HCT116 (cell line): ENCODE measurements at regions not wholly inside any gene's neighbourhood (a gene's known extent, or its start where the extent isn't known, plus 50 kb on each side); places are given as distances from the start of the nearest gene placed in this dataset.

Source experiments
- ATAC-seq: fragments of 200-7000 bp; cut with Tn5 transposase; 2 replicates; pipeline ENCODE4 v1.9.1; 2020; ENCODE audit warnings: mild to moderate bottlenecking, moderate library complexity
- BruUV-seq: library from RNA; stranded (reverse); fragments of 400-500 nt; replicated peaks from 2 replicates; lab custom pipeline; 2021; lab: Mats Ljungman, UMichigan
- CTCF ChIA-PET: fragments of 300-600 bp; sonication (Branson Sonifier 250); formaldehyde crosslinking; loops from one replicate; lab custom pipeline; 2021; ENCODE audit warnings: antibody characterized with exemption; lab: Charles Lee
- POLR2A ChIA-PET: fragments of 300-600, 350-600 bp; sonication (Branson Sonifier 250); formaldehyde crosslinking; loops from one replicate; lab custom pipeline; 2021; ENCODE audit warnings: antibody characterized with exemption; lab: Charles Lee
- RAD21 ChIA-PET, 2 experiments: fragments of 300-600 bp; sonication (Branson Sonifier 250); formaldehyde crosslinking; loops; one replicate each; lab custom pipeline; 2023; ENCODE audit warnings: low total read pairs in 2 of 2; ENCODE audit not compliant: uncharacterized antibody in 2 of 2, unreplicated experiment in 2 of 2, low non-redundant PET in 1 of 2; lab: Charles Lee
- DNase-seq: peaks from one replicate; pipeline ENCODE4 v3.0.0-alpha.2; 2010; ENCODE audit warnings: low read depth, low spot score
- H2AFZ ChIP-seq: fragments of 200-600 bp; shearing (Covaris generic), sonication (generic); 2 replicates; pipeline ENCODE4 v1.6.1; 2017; ENCODE audit warnings: low read depth, mixed run types, mixed read lengths, antibody characterized with exemption, low read length; ENCODE audit not compliant: poor library complexity, severe bottlenecking
- H3K27ac ChIP-seq: 2 replicates; pipeline ENCODE4 v1.5.1; 2012; ENCODE audit warnings: low read depth, low read length
- H3K27me3 ChIP-seq: fragments of 200-600 bp; sonication (generic); 2 replicates; pipeline ENCODE4 v1.6.1; 2016; ENCODE audit warnings: mixed run types, low read length, mixed read lengths; ENCODE audit not compliant: insufficient read depth
- H3K36me3 ChIP-seq, 2 experiments: fragments of 200-500 bp in 1 of 2; fragments of 200-600 bp in 1 of 2; sonication (Bioruptor generic) in 1 of 2; sonication (generic) in 1 of 2; 2 replicates each; pipeline versions ENCODE4 v1.5.1 to v1.6.1; 2014 to 2016; ENCODE audit warnings: low read length in 2 of 2, inconsistent platforms in 1 of 2, mixed read lengths in 1 of 2, mixed run types in 1 of 2; ENCODE audit not compliant: insufficient read depth in 2 of 2, control insufficient read depth in 1 of 2
- H3K4me1 ChIP-seq, 2 experiments: fragments of 200-600 bp in 1 of 2; sonication (generic) in 1 of 2; 2 replicates each; pipeline versions ENCODE4 v1.5.1 to v1.6.1; 2012 to 2017; ENCODE audit warnings: low read length in 2 of 2, inconsistent platforms in 1 of 2, mild to moderate bottlenecking in 1 of 2, mixed read lengths in 1 of 2, mixed run types in 1 of 2, moderate library complexity in 1 of 2; ENCODE audit not compliant: insufficient read depth in 2 of 2, control insufficient read depth in 1 of 2
- H3K4me2 ChIP-seq: fragments of 200-600 bp; sonication (generic); 2 replicates; pipeline ENCODE4 v1.6.1; 2017; ENCODE audit warnings: mixed run types, low read length, mixed read lengths
- H3K4me3 ChIP-seq, 2 experiments: fragments of 200-600 bp in 1 of 2; sonication (generic) in 1 of 2; replicated peaks in 1 of 2; 2 replicates each; pipeline ENCODE4 v1.5.1; 2011 to 2016; ENCODE audit warnings: low read length in 2 of 2, control low read depth in 1 of 2, low read depth in 1 of 2, mild to moderate bottlenecking in 1 of 2, mixed read lengths in 1 of 2, mixed run types in 1 of 2
- H3K79me2 ChIP-seq: fragments of 200-600 bp; sonication (generic); 2 replicates; pipeline ENCODE4 v1.6.1; 2017; ENCODE audit warnings: mild to moderate bottlenecking, mixed run types, low read length, moderate library complexity, mixed read lengths; ENCODE audit not compliant: insufficient read depth
- H3K9ac ChIP-seq: fragments of 200-600 bp; sonication (generic); 2 replicates; pipeline ENCODE4 v1.6.1; 2016; ENCODE audit warnings: low read length, mixed read lengths
- H3K9me2 ChIP-seq: fragments of 200-600 bp; sonication (generic), shearing (Covaris generic); 2 replicates; pipeline ENCODE4 v1.6.1; 2017; ENCODE audit warnings: mixed run types, mild to moderate bottlenecking, moderate library complexity; ENCODE audit not compliant: insufficient read depth
- H3K9me3 ChIP-seq, 2 experiments: fragments of 200-500 bp in 1 of 2; fragments of 200-600 bp in 1 of 2; sonication (Bioruptor generic) in 1 of 2; sonication (generic) in 1 of 2; 2 replicates each; pipeline ENCODE4 v1.6.1; 2014 to 2017; ENCODE audit warnings: low read length in 2 of 2, mixed read lengths in 2 of 2, inconsistent platforms in 1 of 2, low read depth in 1 of 2, mild to moderate bottlenecking in 1 of 2, mixed run types in 1 of 2, moderate library complexity in 1 of 2; ENCODE audit not compliant: control insufficient read depth in 1 of 2, insufficient read depth in 1 of 2
- H4K20me1 ChIP-seq: fragments of 200-600 bp; sonication (generic), shearing (Covaris generic); 2 replicates; pipeline ENCODE4 v1.6.1; 2017; ENCODE audit warnings: mixed run types, mild to moderate bottlenecking, moderate library complexity; ENCODE audit not compliant: insufficient read depth
- CEBPB ChIP-seq: IDR thresholded peaks from 2 replicates; pipeline ENCODE4 v1.6.1; 2012; ENCODE audit warnings: low read depth
- FOSL1 ChIP-seq: IDR thresholded peaks from 2 replicates; pipeline ENCODE4 v1.6.1; 2012; ENCODE audit warnings: low read depth
- POLR2A ChIP-seq: IDR thresholded peaks from 2 replicates; pipeline ENCODE4 v1.7.0; 2011; ENCODE audit warnings: borderline replicate concordance; ENCODE audit not compliant: insufficient read depth, insufficient read length; ENCODE audit errors: extremely low read depth
- POLR2AphosphoS5 ChIP-seq: IDR thresholded peaks from 2 replicates; pipeline ENCODE4 v1.6.1; 2011; ENCODE audit warnings: mild to moderate bottlenecking, low read depth, low read length, moderate library complexity
- ZFX ChIP-seq: fragments of 450-650 bp; IDR thresholded peaks from 2 replicates; pipeline ENCODE4 v1.6.1; 2017
- intact Hi-C: fragments of 100-400 bp; cut with micrococcal nuclease; formaldehyde crosslinking; loops from 2 replicates; pipeline ENCODE4 v1.10.0; 2022

DNA sequence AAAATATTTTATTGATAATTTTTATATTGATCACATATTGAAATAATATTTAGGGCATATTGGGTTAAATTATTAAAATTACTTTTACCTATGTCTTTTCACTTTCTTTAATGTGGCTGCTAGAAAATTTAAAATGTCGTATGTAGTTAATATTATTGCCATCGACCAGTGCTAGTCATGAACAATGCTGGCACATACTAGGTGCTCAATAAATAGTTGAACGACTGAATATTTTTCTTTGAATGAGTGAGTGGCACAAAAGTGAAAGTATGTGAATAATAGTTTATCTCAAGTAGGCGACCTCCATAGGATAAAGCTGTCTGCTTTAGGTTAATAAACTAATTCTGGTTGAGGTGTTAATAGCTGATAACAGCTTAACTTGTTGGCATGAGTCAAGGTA is 150.8 kb upstream of the FGGY start:
- ChIA-PET CTCF (interaction anchor here (1.2 kb wide), 1 partner anchor 150 kb away, joined by 3 read pairs; no protein-coding TSS in a partner anchor), RAD21 (no interaction called here), POLR2A (no interaction called here)
- H3K79me2 ChIP-seq: no peaks in the 10 kb centered on the region
- intact Hi-C loops: loop anchor here (5.0 kb wide), 1 partner anchor 551 kb away; no protein-coding TSS in a partner anchor
- no peaks in the 10 kb centered on the region for H3K9me2 ChIP-seq
- no peaks in the 10 kb centered on the region for H3K36me3 ChIP-seq
- DNase-seq (no peak), ATAC-seq (no peak)
- H3K4me2 ChIP-seq: peak overlapping the region; percentile 95
- no peaks in the 10 kb centered on the region for H3K27me3 ChIP-seq
- peaks cover 15 to 55% of the 10 kb centered on the region in 2 experiments for H3K4me1 ChIP-seq
- peak overlapping the region; percentile 40 to 64 for H3K4me3 ChIP-seq
- H2AFZ ChIP-seq: peak overlapping the region; percentile 92
- no peak for TF ChIP-seq CEBPB
- H4K20me1 ChIP-seq: no peaks in the 10 kb centered on the region
- no peaks in the 10 kb centered on the region for H3K9me3 ChIP-seq
- BruUV-seq: no TSS peak
- H3K27ac ChIP-seq: no peak overlapping the region
- peak overlapping the region; percentile 48; the same call in 1 of the 2 replicates for H3K9ac ChIP-seq

DNA sequence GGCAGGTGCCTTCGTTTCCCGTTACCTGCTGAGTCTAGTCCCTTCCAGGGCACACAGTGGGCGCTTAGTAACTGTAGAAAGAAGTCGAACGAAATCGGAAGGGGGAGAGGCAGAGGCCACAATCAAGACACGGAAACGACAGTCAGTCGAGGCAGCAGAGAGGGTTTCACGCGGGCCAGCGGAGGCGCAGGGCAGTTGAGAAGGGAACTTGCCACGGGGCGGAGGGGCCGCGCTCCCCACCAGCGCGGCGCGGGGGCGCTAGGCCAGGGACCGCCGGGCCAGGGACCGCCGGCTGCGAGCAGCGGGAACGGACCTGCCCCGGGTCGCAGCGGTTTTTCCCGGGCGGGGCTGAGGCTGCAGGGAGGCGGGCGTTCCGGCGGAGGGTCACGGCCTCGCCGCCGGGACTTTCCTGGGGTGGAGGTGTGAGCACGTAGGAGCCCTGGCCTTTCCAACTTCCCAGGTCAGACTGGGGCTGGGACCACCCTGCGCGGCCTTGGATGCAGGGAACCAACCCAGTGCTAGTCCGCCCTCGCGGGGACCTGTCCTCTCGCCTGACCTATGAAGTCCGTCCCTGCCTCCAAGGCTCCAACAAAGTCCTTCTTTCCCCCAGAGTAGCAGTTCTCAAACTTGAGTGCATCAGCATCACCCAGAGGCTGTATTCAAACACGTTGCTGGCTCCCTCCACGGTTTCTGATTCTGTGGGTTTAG is 150.1 kb upstream of the FGGY start:
- DNase-seq (no peak), ATAC-seq (peak; percentile 47)
- H3K79me2 ChIP-seq: no peaks in the 10 kb centered on the region
- CTCF ChIA-PET: no interaction called here
- RAD21 ChIA-PET: no interaction called here
- H3K9me3 ChIP-seq: no peaks in the 10 kb centered on the region
- peak overlapping the region; percentile 95 for H3K4me2 ChIP-seq
- intact Hi-C loops: loop anchor here (5.0 kb wide), 1 partner anchor 550 kb away; no protein-coding TSS in a partner anchor
- peak overlapping the region; percentile 40 to 64 for H3K4me3 ChIP-seq
- peak overlapping the region; percentile 48 for H3K9ac ChIP-seq
- TF ChIP-seq FOSL1: no peak
- TF ChIP-seq POLR2AphosphoS5: no peak
- TF ChIP-seq POLR2A: no peak
- TF ChIP-seq CEBPB: no peak
- no peak for TF ChIP-seq ZFX
- TF ChIP-seq, all 23 proteins: peak for 0
- Histone ChIP-seq H3K9me2 (no peaks in the 10 kb centered on the region), H3K27me3 (no peaks in the 10 kb centered on the region), H2AFZ (peak overlapping the region; percentile 92), H3K36me3 (no peaks in the 10 kb centered on the region), H3K27ac (no peak overlapping the region), H4K20me1 (no peaks in the 10 kb centered on the region), H3K4me1 (peaks cover 19 to 55% of the 10 kb centered on the region in 2 experiments)
- no TSS peak for BruUV-seq
- POLR2A ChIA-PET: no interaction called here
